HPDE6-E6E7 (cell line): ENCODE measurements at regions not wholly inside any gene's neighbourhood (a gene's known extent, or its start where the extent isn't known, plus 50 kb on each side); places are given as distances from the start of the nearest gene placed in this dataset.
A peak's percentile ranks its signal among the peaks of the same experiment; 100 is the strongest.
"Not testable (repeated sequence)": the region's sequence is repeated elsewhere in the genome, so short reads cannot be mapped to it uniquely, and the experiment has no call there.

Source experiments
- DNase-seq: peaks from one replicate; pipeline ENCODE4 v3.0.0; 2011; ENCODE audit warnings: missing footprints; ENCODE audit errors: extremely low spot score

DNA sequence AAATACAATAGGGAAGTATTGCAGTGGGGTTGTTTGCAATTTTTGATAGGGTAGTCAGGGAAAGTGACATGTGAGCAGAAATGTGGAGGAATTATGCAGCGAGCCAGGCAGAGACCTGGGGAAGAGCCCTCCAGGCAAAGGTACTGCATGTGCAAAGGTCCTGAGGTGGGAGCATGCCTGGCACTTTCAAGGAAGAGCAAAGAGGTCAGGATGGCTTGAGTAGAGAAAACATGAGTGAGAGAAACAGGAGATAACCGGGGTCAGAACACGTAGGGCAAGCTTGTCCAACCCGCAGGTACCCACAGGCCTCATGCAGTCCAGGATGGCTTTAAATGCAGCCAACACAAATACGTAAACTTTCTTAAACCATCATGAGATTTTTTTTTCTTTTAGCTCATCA is 71.0 kb downstream of the COQ2 start:
- no peak for DNase-seq

DNA sequence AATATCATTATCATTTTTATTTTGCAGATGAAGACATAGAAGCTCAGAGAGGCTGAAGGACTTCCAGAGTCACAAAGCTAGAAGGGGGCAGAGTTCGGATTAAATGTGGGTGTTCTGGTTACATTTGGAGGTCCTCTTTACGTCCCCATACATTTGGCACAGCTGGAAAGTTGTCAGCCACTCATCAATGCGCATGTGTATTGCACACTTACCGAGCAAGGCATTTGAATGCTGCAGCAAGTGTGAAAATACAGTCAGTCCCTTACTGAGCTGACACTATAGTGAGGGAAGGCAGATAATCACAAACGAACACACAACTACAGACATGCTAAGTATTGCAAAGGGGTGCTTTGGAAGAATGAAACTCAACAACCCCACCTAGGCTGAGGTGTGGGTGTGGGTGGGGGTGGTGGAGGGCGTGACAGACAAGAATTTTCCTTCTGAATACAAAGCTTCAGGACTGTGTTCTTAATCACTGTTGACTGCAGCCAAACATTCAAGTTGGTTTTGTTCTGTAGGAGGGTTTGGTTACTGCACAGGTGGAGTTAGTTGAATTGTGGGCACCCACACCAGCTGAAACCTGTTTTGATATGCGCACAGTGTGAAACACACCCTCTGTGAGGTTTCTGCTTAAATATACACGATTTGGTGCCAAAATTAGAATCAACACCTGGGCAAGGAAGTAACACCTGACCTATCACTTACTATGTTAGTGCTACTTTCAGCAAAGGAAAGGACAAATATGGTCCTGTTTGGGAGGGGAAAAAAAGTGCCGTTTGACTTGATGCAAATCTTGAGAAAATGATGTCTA is 72.4 kb downstream of the COQ2 start:
- DNase-seq = peak; percentile 57

- DNase-seq = no peak
These were observed 75.2 kb downstream of the COQ2 start for GRCh38 chr4:83209419-83209818.

GRCh38 chr4:83208371-83209365 is 75.9 kb downstream of the COQ2 start:
- DNase-seq = no peak

DNA sequence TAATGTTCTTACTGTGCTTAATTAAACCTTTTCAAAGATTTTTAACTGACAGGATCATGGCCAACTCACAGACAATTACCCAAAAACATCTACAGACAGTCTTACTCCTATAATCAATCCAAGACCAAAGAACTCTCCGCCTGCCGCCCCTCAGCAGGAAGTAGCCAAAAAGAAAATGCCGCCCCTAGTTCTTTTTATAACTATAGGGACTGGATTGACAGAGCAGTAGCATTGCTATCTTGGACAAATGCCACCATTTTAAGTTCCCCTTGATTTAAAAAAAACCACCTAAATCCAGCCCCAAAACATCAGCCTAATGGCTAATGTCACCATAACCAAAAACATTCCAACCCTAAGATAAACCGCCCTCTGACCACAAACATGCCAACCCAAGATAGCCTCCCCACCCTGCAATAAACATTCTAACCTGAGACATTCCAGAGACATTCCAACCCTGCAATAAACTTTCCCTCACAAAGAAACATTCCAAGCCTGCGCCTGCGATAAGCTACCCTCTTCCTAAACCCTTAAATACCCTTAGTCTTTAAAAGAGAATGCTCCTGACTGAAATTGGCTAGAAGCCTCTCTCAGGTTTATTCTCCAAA is 77.0 kb downstream of the COQ2 start:
- DNase-seq = no peak

DNA sequence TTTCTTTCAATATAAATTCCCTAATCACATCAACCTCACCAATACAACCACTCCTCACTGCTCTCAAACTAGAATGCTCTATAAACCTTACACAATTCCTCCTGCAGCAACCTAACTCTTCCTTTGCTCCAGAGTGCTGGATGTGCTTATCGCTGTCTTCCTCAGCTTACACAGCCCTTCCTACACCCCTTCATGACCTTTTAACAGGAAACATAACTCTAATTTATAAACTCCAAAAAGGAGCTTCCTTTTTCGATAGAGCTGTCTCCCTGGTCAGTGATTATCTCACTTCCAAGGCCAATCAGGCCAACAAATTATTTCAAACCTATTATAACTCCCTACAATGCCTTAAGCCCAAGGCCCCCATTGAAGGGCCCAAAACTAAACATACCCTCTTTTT is 78.8 kb downstream of the COQ2 start:
- no peak for DNase-seq

GRCh38 chr4:83204731-83205130 is 79.9 kb downstream of the COQ2 start:
- DNase-seq = no peak

DNA sequence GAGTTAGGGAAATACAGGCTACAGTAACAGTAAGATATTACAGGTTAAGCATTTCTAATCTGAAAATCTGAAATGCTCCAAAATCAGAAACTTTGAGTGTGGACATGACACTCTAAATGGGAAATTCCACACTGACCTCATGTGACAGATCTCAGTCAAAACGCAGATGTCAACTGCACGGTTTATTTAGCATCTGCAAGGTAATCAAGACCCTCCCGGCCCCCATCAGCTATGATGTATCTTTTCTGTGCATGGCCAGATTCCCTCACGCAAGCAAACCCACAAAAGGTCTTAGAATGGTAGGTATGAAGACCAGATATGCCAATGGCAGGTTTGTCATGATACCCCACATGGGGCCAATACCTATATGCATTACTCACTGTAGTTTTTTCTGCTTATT is 82.8 kb downstream of the COQ2 start:
- no peak for DNase-seq

DNA sequence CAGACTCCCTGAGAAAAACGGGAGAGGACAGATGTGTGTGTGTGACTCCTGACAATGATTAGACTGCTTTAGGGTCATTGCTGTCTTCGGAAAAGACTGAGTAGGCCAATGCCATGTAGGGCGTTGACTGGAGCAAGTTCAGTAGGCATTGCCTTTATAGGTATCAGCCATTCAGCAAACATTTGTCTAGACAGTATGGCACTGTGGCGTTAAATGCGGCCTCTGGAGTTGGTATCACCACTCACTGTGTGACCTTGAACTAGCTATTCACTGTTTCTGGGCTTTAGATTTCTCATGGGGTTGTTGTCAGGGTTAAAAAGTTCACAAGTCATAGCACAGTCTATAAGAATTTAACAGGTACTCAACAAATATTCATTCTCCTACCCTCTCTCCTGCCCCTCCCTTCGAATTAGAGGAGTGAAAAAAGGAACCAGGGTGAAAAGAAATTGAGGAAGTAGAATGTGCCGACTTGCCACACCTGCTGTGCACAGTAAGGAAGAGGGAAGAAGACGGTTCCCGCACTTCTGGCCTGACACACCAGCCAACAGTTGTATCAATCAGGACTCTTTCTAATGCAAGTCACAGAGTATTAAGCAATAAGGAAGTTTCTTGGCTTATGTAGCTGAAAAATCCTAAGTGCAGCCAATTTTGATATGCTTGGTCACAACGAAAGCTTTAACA is 83.2 kb upstream of the PLAC8 start:
- DNase-seq = no peak

DNA sequence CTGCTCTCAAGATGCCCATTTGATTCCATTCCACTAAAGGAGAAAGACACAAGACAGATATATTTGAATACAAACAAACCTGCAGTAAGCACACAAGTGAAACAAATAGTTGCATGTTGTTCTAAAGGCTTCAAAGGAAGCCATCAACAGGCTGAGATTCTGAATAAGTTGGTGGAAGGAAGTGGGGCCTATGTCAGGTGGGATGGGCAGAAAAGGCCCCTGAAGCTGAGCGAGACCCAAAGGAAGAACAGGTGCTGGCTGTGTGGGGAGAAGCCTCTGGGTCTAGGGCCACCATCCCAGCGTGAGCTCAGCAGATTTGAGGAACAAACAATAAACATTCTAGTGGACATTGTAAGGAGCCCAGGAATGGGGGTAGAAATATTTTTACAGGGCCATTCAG is 82.4 kb upstream of the PLAC8 start:
- no peak for DNase-seq

- no peak for DNase-seq
These were observed 80.7 kb upstream of the PLAC8 start for GRCh38 chr4:83195269-83195668.

DNA sequence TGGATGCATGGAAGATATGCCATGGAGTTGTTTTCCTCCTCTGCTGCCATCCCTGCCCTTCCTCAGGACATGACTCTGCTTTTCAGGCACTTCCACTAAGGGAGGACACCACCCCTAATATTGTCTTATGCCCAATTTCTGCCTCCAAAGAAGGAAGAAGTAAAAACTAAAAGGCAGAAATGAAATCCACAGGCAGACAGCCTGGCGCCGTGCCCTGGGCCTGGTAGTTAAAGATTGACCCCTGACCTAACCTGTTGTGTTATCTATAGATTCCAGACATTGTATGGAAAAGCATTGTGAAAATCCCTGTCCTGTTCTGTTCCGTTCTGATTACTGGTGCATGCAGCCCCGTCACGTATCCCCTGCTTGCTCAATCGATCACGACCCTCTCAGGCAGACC is 80.1 kb upstream of the PLAC8 start:
- DNase-seq = not testable (repeated sequence)

DNA sequence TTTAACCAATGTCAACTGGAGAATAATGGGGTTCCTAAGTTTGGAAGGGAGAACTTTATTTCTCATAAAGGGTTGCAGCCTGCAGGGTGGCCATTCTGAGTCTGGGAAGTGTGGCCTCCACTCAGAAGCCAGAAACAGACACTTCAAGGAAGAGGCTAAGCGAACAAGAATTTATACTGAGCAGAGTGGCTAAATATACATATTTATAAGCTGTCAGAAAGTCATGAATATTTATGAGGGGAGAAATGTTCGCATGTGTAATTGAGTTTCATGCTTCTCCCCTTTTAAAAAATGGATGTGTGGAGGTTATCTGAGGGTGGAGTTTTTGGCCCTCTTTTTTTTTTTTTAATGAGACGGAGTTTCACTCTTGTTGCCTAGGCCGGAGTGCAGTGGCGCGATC is 78.1 kb upstream of the PLAC8 start:
- no peak for DNase-seq

DNA sequence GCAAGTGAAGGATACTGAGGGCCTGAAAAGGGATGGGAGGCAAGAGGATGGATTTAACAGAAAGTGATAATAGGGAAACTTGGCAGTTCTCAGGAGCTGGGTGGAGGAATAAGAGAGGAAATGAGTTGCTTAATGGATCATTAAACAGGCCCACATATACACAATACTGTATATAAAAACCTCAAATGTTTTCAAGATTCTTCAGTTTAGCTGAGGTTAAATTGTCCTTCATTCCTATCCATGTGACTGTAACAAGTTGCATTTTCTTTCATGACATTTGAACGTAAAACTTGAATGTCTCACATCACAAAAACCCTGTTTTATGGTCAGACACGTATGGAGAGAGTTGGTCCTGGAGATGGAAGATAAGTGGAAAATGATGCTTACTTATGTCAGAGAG is 76.5 kb upstream of the PLAC8 start:
- DNase-seq = no peak

DNA sequence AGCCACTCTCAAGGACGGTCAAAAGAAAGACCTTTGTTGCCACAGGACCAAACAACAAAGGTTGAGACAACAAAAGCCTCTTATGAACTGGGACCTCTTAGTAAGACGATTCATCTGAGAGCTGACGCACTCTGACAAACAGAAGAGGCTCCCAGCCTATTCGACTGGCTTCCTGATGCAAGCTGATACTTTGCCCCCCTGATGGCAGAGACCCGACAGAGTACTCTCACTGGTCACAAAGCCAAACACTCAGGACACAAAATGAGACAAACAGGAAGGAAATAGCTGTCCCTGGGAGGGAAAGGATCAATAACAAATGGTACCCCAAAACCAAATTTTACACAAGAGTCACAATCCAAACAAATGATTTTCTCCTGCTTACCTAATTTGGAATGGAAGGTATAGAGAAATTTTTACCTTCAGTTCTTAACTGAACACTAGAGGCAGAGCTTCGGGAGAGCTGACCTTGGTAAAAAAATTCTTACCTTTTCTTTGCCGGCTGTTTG is 75.2 kb upstream of the PLAC8 start:
- DNase-seq = no peak

DNA sequence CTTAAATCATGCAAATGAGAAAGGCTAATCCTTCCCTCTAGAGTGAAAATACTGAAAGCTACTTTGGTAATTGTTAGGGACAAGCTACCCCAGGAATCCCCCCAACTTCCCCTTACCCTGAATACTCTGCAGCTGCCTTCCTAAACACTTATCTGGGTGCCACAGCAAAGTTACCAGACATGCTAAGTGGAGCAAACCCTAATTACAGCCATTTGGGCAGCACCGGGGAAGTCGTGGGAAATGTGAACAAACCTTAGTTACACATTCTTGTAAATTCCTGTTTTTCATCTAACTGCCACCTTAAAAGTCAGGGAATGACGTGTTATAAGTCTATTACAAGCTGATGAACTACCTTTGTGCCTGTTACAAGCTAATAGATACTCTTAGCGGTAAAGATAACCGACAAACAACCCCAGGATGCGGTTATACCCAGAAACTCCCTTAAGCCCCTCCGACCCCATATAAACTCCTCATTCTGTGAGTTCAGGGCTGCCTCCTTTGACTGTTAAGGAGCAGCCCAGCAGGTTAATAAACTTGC is 66.0 kb upstream of the PLAC8 start:
- DNase-seq = no peak

GRCh38 chr4:83179205-83179604 is 64.7 kb upstream of the PLAC8 start:
- no peak for DNase-seq

GRCh38 chr4:83178029-83178428 is 63.5 kb upstream of the PLAC8 start:
- DNase-seq = no peak

DNA sequence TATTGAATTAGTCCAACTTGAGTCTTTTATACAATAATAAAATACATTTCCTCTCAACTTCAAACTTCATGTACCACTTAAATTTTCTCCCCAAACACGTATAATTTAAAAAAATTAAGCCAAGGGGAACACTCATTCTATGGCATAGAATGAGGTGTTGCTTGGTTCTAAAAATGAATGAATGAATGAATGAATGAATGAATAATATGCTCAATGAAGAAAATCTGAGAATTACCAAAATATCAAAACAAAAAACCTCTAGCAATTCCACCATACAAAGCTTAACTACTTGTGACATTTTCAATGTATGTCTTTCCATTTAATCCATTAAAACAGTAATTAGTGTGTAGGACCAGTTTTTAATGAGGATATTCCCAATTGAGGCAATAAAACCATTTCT is 62.7 kb upstream of the PLAC8 start:
- no peak for DNase-seq

GRCh38 chr4:83174844-83175414 is 60.4 kb upstream of the PLAC8 start:
- no peak for DNase-seq

DNA sequence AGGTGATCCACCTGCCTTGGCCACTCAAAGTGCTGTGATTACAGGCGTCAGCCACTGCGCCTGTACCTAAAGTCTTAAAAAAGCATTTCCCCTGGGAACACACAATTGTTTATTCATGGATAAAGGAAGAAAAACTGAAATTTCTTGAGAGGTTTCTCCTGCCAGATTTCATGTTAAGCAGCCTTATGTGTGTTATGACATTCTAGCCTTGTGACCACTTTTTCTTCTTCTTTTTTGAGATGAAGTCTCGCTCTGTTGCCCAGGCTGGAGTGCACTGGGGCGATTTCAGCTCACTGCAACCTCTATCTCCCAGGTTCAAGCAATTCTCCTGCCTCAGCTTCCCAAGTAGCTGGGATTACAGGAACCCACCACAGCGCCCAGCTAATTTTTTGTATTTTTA is 57.8 kb upstream of the PLAC8 start:
- DNase-seq = no peak
